H9 (cell line): ENCODE measurements at regions not wholly inside any gene's neighbourhood (a gene's known extent, or its start where the extent isn't known, plus 50 kb on each side); places are given as distances from the start of the nearest gene placed in this dataset.

ENCODE experiments used
- DNase-seq: peaks from one replicate; pipeline ENCODE4 v3.0.0-alpha.2; 2017
- H2AFZ ChIP-seq: one replicate; pipeline ENCODE4 v1.6.1; 2013; ENCODE audit warnings: mild to moderate bottlenecking, low read length, control low read depth, moderate library complexity
- H2AK5ac ChIP-seq: 2 replicates; pipeline ENCODE4 v1.6.1; 2013; ENCODE audit warnings: low read length, control low read depth, mixed read lengths; ENCODE audit not compliant: insufficient read length
- H2BK120ac ChIP-seq: one replicate; pipeline ENCODE4 v1.6.1; 2013; ENCODE audit warnings: low read depth, mild to moderate bottlenecking, low read length, control low read depth, inconsistent platforms; ENCODE audit not compliant: poor library complexity, severe bottlenecking
- H2BK12ac ChIP-seq: 2 replicates; pipeline ENCODE4 v1.6.1; 2013; ENCODE audit warnings: low read length, control low read depth, mixed read lengths, low read depth; ENCODE audit not compliant: insufficient read length
- H2BK15ac ChIP-seq: 2 replicates; pipeline ENCODE4 v1.6.1; 2013; ENCODE audit warnings: low read depth, low read length, control low read depth
- H2BK20ac ChIP-seq: one replicate; pipeline ENCODE4 v1.6.1; 2013; ENCODE audit warnings: low read depth, mild to moderate bottlenecking, low read length, control low read depth, inconsistent platforms; ENCODE audit not compliant: poor library complexity, severe bottlenecking
- H2BK5ac ChIP-seq: 2 replicates; pipeline ENCODE4 v1.6.1; 2013; ENCODE audit warnings: low read length, control low read depth, mixed read lengths; ENCODE audit not compliant: insufficient read length
- H3K14ac ChIP-seq: 2 replicates; pipeline ENCODE4 v1.6.1; 2013; ENCODE audit warnings: low read length, control low read depth; ENCODE audit not compliant: insufficient read depth
- H3K18ac ChIP-seq: 2 replicates; pipeline ENCODE4 v1.6.1; 2013; ENCODE audit warnings: low read depth, mild to moderate bottlenecking, mixed read lengths, low read length, control low read depth; ENCODE audit not compliant: insufficient read length
- H3K23ac ChIP-seq: 2 replicates; pipeline ENCODE4 v1.6.1; 2013; ENCODE audit warnings: low read length, control low read depth, mixed read lengths, low read depth; ENCODE audit not compliant: insufficient read length
- H3K23me2 ChIP-seq: 2 replicates; pipeline ENCODE4 v1.6.1; 2013; ENCODE audit warnings: low read depth, mild to moderate bottlenecking, mixed read lengths, low read length, control low read depth; ENCODE audit not compliant: insufficient read length, poor library complexity, severe bottlenecking
- H3K27ac ChIP-seq: 2 replicates; pipeline ENCODE4 v1.5.1; 2013; ENCODE audit warnings: low read length, control low read depth, mixed read lengths, low read depth; ENCODE audit not compliant: insufficient read length
- H3K27me3 ChIP-seq: 2 replicates; pipeline ENCODE4 v1.6.1; 2013; ENCODE audit warnings: low read length, control low read depth, inconsistent platforms; ENCODE audit not compliant: insufficient read depth
- H3K4ac ChIP-seq: 2 replicates; pipeline ENCODE4 v1.6.1; 2013; ENCODE audit warnings: low read depth, mild to moderate bottlenecking, control low read depth, inconsistent platforms, low read length, moderate library complexity
- H3K4me1 ChIP-seq: 2 replicates; pipeline ENCODE4 v1.6.1; 2013; ENCODE audit warnings: low read length, control low read depth, inconsistent platforms; ENCODE audit not compliant: insufficient read depth
- H3K4me2 ChIP-seq: 2 replicates; pipeline ENCODE4 v1.6.1; 2013; ENCODE audit warnings: low read length, control low read depth, mixed read lengths; ENCODE audit not compliant: insufficient read length, insufficient read depth
- H3K56ac ChIP-seq: 2 replicates; pipeline ENCODE4 v1.6.1; 2013; ENCODE audit warnings: low read depth, mild to moderate bottlenecking, mixed read lengths, low read length, control low read depth; ENCODE audit not compliant: insufficient read length
- H3K79me1 ChIP-seq: 2 replicates; pipeline ENCODE4 v1.6.1; 2013; ENCODE audit warnings: low read depth, mild to moderate bottlenecking, moderate library complexity, low read length, control low read depth, inconsistent platforms; ENCODE audit not compliant: insufficient read depth, poor library complexity, severe bottlenecking
- H3K79me2 ChIP-seq: 2 replicates; pipeline ENCODE4 v1.6.1; 2013; ENCODE audit warnings: low read length, control low read depth, inconsistent platforms; ENCODE audit not compliant: insufficient read depth
- H3K9ac ChIP-seq: 2 replicates; pipeline ENCODE4 v1.6.1; 2013; ENCODE audit warnings: low read length, control low read depth, mixed read lengths; ENCODE audit not compliant: insufficient read length; ENCODE audit errors: extremely low read depth
- H3K9me3 ChIP-seq: one replicate; pipeline ENCODE4 v1.6.1; 2013; ENCODE audit warnings: low read depth, low read length, inconsistent platforms; ENCODE audit not compliant: control insufficient read depth
- H3T11ph ChIP-seq: one replicate; pipeline ENCODE4 v1.6.1; 2013; ENCODE audit warnings: mild to moderate bottlenecking, low read length, control low read depth, inconsistent platforms
- H4K20me1 ChIP-seq: one replicate; pipeline ENCODE4 v1.6.1; 2013; ENCODE audit not compliant: control insufficient read depth, insufficient read length, insufficient read depth
- H4K5ac ChIP-seq: 2 replicates; pipeline ENCODE4 v1.6.1; 2013; ENCODE audit warnings: low read depth, mild to moderate bottlenecking, mixed read lengths, low read length, control low read depth; ENCODE audit not compliant: insufficient read length
- H4K8ac ChIP-seq: replicated peaks from 2 replicates; pipeline ENCODE4 v1.6.1; 2013; ENCODE audit warnings: low read length, control low read depth, mixed read lengths, low read depth; ENCODE audit not compliant: insufficient read length
- H4K91ac ChIP-seq: 2 replicates; pipeline ENCODE4 v1.6.1; 2013; ENCODE audit warnings: low read depth, mild to moderate bottlenecking, moderate library complexity, mixed read lengths, low read length, control low read depth; ENCODE audit not compliant: insufficient read length
- H3K27ac Mint-ChIP-seq, 3 experiments: 2 replicates in 2 of 3; 3 replicates in 1 of 3; pipeline ENCODE4 v1.8.0; 2020 to 2021; ENCODE audit warnings: mixed read lengths in 3 of 3, mild to moderate bottlenecking in 1 of 3, moderate library complexity in 1 of 3
- H3K27me3 Mint-ChIP-seq: 2 replicates; pipeline ENCODE4 v1.8.0; 2021; ENCODE audit warnings: low read depth, mild to moderate bottlenecking, moderate library complexity, mixed read lengths
- H3K36me3 Mint-ChIP-seq, 3 experiments: 2 replicates in 2 of 3; 3 replicates in 1 of 3; pipeline ENCODE4 v1.8.0; 2020 to 2021; ENCODE audit warnings: low read depth in 3 of 3, mixed read lengths in 3 of 3; ENCODE audit not compliant: insufficient read depth in 1 of 3
- H3K4me1 Mint-ChIP-seq, 2 experiments: 2 replicates each; pipeline ENCODE4 v1.8.0; 2020; ENCODE audit warnings: mixed read lengths in 2 of 2
- H3K4me3 Mint-ChIP-seq, 2 experiments: 2 replicates in 1 of 2; 3 replicates in 1 of 2; pipeline ENCODE4 v1.8.0; 2020 to 2021; ENCODE audit warnings: mild to moderate bottlenecking in 2 of 2, mixed read lengths in 2 of 2, moderate library complexity in 1 of 2
- H3K9me3 Mint-ChIP-seq, 2 experiments: 2 replicates in 1 of 2; 3 replicates in 1 of 2; pipeline ENCODE4 v1.8.0; 2020; ENCODE audit warnings: mild to moderate bottlenecking in 2 of 2, mixed read lengths in 2 of 2, moderate library complexity in 1 of 2
- CTCF ChIP-seq: fragments of 200-600 bp; sonication (generic); conservative IDR thresholded peaks from 3 replicates; pipeline ENCODE4 v1.8.0; 2021; ENCODE audit warnings: antibody characterized with exemption, mild to moderate bottlenecking
- WGBS: extraction: QIAGEN DNeasy Blood & Tissue Kit; methylation state at CpG from one replicate; pipeline ENCODE4 v1.1.7; 2013; ENCODE audit warnings: missing lambda C conversion rate, low lambda C conversion rate, mixed read lengths; ENCODE audit not compliant: insufficient read length; ENCODE audit errors: extremely low coverage; 5-methylcytosine and 5-hydroxymethylcytosine counted together

DNA sequence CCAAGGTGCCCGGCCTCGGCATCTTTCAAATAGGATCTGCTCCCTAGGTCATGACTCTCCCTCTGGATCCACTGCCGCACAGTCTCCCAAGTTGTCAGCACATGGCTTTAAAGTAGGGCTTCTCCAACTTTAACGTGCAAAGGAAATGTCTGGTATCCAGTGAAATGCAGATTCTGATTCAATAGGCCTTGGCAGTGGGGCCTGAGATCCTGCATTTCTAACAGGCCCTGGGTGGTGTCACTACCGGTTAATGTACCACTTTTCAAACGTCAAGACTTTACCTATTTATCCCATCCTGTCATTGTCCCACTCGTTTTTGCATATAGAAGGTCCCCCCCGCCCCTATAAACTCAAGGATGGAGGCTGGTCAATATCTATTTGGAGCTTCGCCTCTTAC lies 137.6 kb upstream of the ZNF618 start:
- Mint-ChIP-seq H3K4me1 (peaks cover 22 to 35% of the 10 kb centered on the region in 2 experiments), H3K27me3 (peaks cover 8% of the 10 kb centered on the region), H3K9me3 (peaks cover 16 to 18% of the 10 kb centered on the region in 2 experiments), H3K4me3 (no peak overlapping the region), H3K27ac (peak overlapping the region in 1 of 3 experiments; percentile 87; a peak in 3 of 7 replicates), H3K36me3 (peaks cover 6 to 13% (median 6%) of the 10 kb centered on the region in 3 experiments; a peak in 6 of 7 replicates)
- Histone ChIP-seq H3K9ac (no peak overlapping the region), H2AK5ac (no peak overlapping the region), H3K27me3 (no peaks in the 10 kb centered on the region), H3K23me2 (no peaks in the 10 kb centered on the region), H3K27ac (no peak overlapping the region), H2BK12ac (no peak overlapping the region), H3K79me2 (no peaks in the 10 kb centered on the region), H3K4ac (no peak overlapping the region), H3K4me1 (peaks cover 3% of the 10 kb centered on the region; the same call in 1 of the 2 replicates), H3K18ac (no peak overlapping the region), H3K23ac (no peak overlapping the region), H3K9me3 (no peaks in the 10 kb centered on the region), H3K14ac (no peak overlapping the region), H4K20me1 (no peaks in the 10 kb centered on the region), H2BK5ac (no peak overlapping the region), H2BK120ac (no peak overlapping the region), H3K56ac (no peak overlapping the region), H2BK15ac (no peak overlapping the region), H2BK20ac (no peak overlapping the region), H4K5ac (no peak overlapping the region), H3T11ph (no peak overlapping the region), H3K4me2 (no peak overlapping the region), H4K8ac (no peak overlapping the region), H4K91ac (no peak overlapping the region), H2AFZ (no peak overlapping the region), H3K79me1 (no peaks in the 10 kb centered on the region)
- DNase-seq = no peak
- TF ChIP-seq CTCF = no peak
- WGBS = no CpG with 5 or more reads among the region's 9 CpGs
